HTR-8/SVneo (cell line): ENCODE measurements at regions not wholly inside any gene's neighbourhood (a gene's known extent, or its start where the extent isn't known, plus 50 kb on each side); places are given as distances from the start of the nearest gene placed in this dataset.
"Not testable (repeated sequence)": the region's sequence is repeated elsewhere in the genome, so short reads cannot be mapped to it uniquely, and the experiment has no call there.

Experiments
- DNase-seq: peaks from one replicate; pipeline ENCODE4 v3.0.0; 2011; ENCODE audit warnings: low spot score, mixed read lengths; ENCODE audit not compliant: insufficient read length
- FAIRE-seq: peaks from 2 replicates; lab custom pipeline; 2011; peaks lifted over from hg19 to GRCh38; lab: Jason Lieb, UNC

GRCh38 chr1:228611707-228612106, 123.6 kb upstream of the RHOU start:
- DNase-seq, FAIRE-seq: not testable (repeated sequence)

GRCh38 chr1:228622002-228622716, 113.1 kb upstream of the RHOU start:
- not testable (repeated sequence) for FAIRE-seq, DNase-seq

- not testable (repeated sequence) for DNase-seq, FAIRE-seq
These were observed 108.8 kb upstream of the RHOU start for GRCh38 chr1:228626481-228626880.

- DNase-seq, FAIRE-seq: not testable (repeated sequence)
These were observed 102.4 kb upstream of the RHOU start for GRCh38 chr1:228632858-228633257.

GRCh38 chr1:228635304-228635703, 100.0 kb upstream of the RHOU start:
- FAIRE-seq, DNase-seq: not testable (repeated sequence)

GRCh38 chr1:228637529-228637928, 97.8 kb upstream of the RHOU start:
- not testable (repeated sequence) for DNase-seq, FAIRE-seq

GRCh38 chr1:228646717-228647522, 88.4 kb upstream of the RHOU start:
- FAIRE-seq = no peak
- DNase-seq = peak; percentile 30

GRCh38 chr1:228647523-228648444, 87.5 kb upstream of the RHOU start:
- DNase-seq (peak; percentile 79), FAIRE-seq (peak; percentile 48)

- DNase-seq = no peak
- no peak for FAIRE-seq
These were observed 86.5 kb upstream of the RHOU start for GRCh38 chr1:228648647-228649383.

- no peak for FAIRE-seq
These were observed 85.1 kb upstream of the RHOU start for GRCh38 chr1:228650141-228650540.

GRCh38 chr1:228650946-228651345, 84.3 kb upstream of the RHOU start:
- FAIRE-seq (no peak), DNase-seq (no peak)

More at GRCh38 chr1:228650141-228650540, 85.1 kb upstream of the RHOU start:
- no peak for DNase-seq

GRCh38 chr1:228652116-228652515, 83.2 kb upstream of the RHOU start:
- no peak for DNase-seq
- no peak for FAIRE-seq

- FAIRE-seq = not testable (repeated sequence)
These were observed 82.2 kb upstream of the RHOU start for GRCh38 chr1:228653057-228653456.

GRCh38 chr1:228653748-228654147, 81.5 kb upstream of the RHOU start:
- DNase-seq (no peak), FAIRE-seq (no peak)

More at GRCh38 chr1:228653057-228653456, 82.2 kb upstream of the RHOU start:
- DNase-seq = not testable (repeated sequence)

GRCh38 chr1:228655796-228656394, 79.4 kb upstream of the RHOU start:
- FAIRE-seq (no peak), DNase-seq (no peak)

GRCh38 chr1:228662007-228662689, 73.1 kb upstream of the RHOU start:
- not testable (repeated sequence) for DNase-seq, FAIRE-seq

- FAIRE-seq = no peak
- peak; percentile 67 for DNase-seq
These were observed 70.8 kb upstream of the RHOU start for GRCh38 chr1:228664399-228664914.
